SK-N-SH treated with all-trans-retinoic acid at 6 μM for 48 hours (cell line): ENCODE measurements at regions not wholly inside any gene's neighbourhood (a gene's known extent, or its start where the extent isn't known, plus 50 kb on each side); places are given as distances from the start of the nearest gene placed in this dataset.

Source experiments
- ATAC-seq: fragments of 200-7000 bp; cut with Tn5 transposase; 3 replicates; pipeline ENCODE4 v1.9.1; 2020; ENCODE audit warnings: mild to moderate bottlenecking, moderate library complexity
- BACH2 ChIP-seq: fragments of 250-450 bp; sonication (Bioruptor Pico); IDR thresholded peaks from 2 replicates; pipeline ENCODE4 v1.9.0; 2021; ENCODE audit warnings: mild to moderate bottlenecking, borderline replicate concordance
- CSDC2 ChIP-seq: fragments of 250-450 bp; sonication (Bioruptor Pico); IDR thresholded peaks from 2 replicates; pipeline ENCODE4 v1.5.0; 2020; ENCODE audit warnings: mild to moderate bottlenecking, moderate library complexity
- ESRRG ChIP-seq: fragments of 250-450 bp; sonication (Bioruptor Pico); IDR thresholded peaks from 2 replicates; pipeline ENCODE4 v1.6.1; 2021; ENCODE audit warnings: mild to moderate bottlenecking
- ISL1 ChIP-seq: fragments of 250-450 bp; sonication (Bioruptor Pico); IDR thresholded peaks from 2 replicates; pipeline ENCODE4 v2.1.2; 2022; ENCODE audit warnings: mild to moderate bottlenecking, moderate library complexity
- OSR1 ChIP-seq: fragments of 250-450 bp; sonication (Bioruptor Pico); IDR thresholded peaks from 2 replicates; pipeline ENCODE4 v1.8.0; 2022; ENCODE audit warnings: moderate library complexity, mild to moderate bottlenecking, inconsistent platforms
- SNAI2 ChIP-seq: fragments of 250-450 bp; sonication (Bioruptor Pico); IDR thresholded peaks from 2 replicates; pipeline ENCODE4 v1.5.0; 2020; ENCODE audit warnings: mild to moderate bottlenecking, moderate library complexity
- TCF4 ChIP-seq: fragments of 250-450 bp; sonication (Bioruptor Pico); IDR thresholded peaks from 2 replicates; pipeline ENCODE4 v1.8.0; 2021; ENCODE audit warnings: mild to moderate bottlenecking, moderate library complexity, borderline replicate concordance
- TOX ChIP-seq: fragments of 250-450 bp; sonication (Bioruptor Pico); IDR thresholded peaks from 2 replicates; pipeline ENCODE4 v1.8.0; 2021; ENCODE audit warnings: mild to moderate bottlenecking, moderate library complexity, borderline replicate concordance
- ZC3H10 ChIP-seq: fragments of 250-450 bp; sonication (Bioruptor Pico); IDR thresholded peaks from 2 replicates; pipeline ENCODE4 v1.5.1; 2021; ENCODE audit warnings: mild to moderate bottlenecking, moderate library complexity
- ZFP30 ChIP-seq: fragments of 450-650 bp; formaldehyde crosslinking; IDR thresholded peaks from 2 replicates; pipeline ENCODE4 v1.5.0; 2022; ENCODE audit warnings: mild to moderate bottlenecking, moderate library complexity
- ZNF565 ChIP-seq: fragments of 450-650 bp; formaldehyde crosslinking; conservative IDR thresholded peaks from 2 replicates; pipeline ENCODE4 v1.5.0; 2020; ENCODE audit warnings: low read depth, mild to moderate bottlenecking, moderate library complexity
- ZNF70 ChIP-seq: fragments of 450-650 bp; formaldehyde crosslinking; IDR thresholded peaks from 2 replicates; pipeline ENCODE4 v1.5.0; 2020; ENCODE audit warnings: mild to moderate bottlenecking, moderate library complexity
- ZNF8 ChIP-seq: fragments of 450-650 bp; formaldehyde crosslinking; IDR thresholded peaks from 2 replicates; pipeline ENCODE4 v1.5.0; 2020; ENCODE audit warnings: mild to moderate bottlenecking, moderate library complexity
- TF ChIP-seq, protein P1 (sequence below): fragments of 250-450 bp; sonication (Bioruptor Pico); IDR thresholded peaks from 2 replicates; pipeline ENCODE4 v1.8.0; 2020; ENCODE audit warnings: mild to moderate bottlenecking, moderate library complexity, borderline replicate concordance
- TF ChIP-seq, protein P2 (sequence below): fragments of 250-450 bp; sonication (Bioruptor Pico); IDR thresholded peaks from 2 replicates; pipeline ENCODE4 v1.5.1; 2021; ENCODE audit warnings: mild to moderate bottlenecking, moderate library complexity
- TF ChIP-seq, protein P3 (sequence below): fragments of 250-450 bp; sonication (Bioruptor Pico); IDR thresholded peaks from 2 replicates; pipeline ENCODE4 v1.8.0; 2021; ENCODE audit warnings: low read depth, mild to moderate bottlenecking, moderate library complexity, borderline replicate concordance
- TF ChIP-seq, protein P4 (sequence below): fragments of 250-450 bp; sonication (Bioruptor Pico); IDR thresholded peaks from 2 replicates; pipeline ENCODE4 v1.5.0; 2020; ENCODE audit warnings: mild to moderate bottlenecking, moderate library complexity

DNA sequence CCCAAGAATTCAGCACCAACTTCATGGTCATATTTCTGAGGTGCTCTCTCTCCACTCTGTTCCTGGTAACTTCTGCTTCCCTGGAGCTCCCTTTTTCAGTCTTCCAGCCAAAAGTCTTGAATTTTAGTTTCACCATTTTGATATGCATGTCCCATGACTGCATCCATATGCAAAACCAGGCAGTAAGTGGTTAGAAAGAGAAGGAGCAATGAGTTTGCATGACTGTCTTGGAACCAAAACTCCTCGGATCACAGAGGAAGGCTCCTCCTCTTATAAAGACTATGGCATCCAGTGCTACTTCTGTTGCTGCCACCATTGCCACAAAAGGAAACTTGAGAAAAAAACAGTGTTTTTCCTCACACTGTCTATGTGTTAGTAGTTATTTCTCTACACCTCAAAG lies 269.1 kb upstream of the GLI3 start:
- ATAC-seq: no peak
- no peak for TF ChIP-seq ZNF8 (CRISPR knock-in tag)
- TF ChIP-seq, protein P1, sequence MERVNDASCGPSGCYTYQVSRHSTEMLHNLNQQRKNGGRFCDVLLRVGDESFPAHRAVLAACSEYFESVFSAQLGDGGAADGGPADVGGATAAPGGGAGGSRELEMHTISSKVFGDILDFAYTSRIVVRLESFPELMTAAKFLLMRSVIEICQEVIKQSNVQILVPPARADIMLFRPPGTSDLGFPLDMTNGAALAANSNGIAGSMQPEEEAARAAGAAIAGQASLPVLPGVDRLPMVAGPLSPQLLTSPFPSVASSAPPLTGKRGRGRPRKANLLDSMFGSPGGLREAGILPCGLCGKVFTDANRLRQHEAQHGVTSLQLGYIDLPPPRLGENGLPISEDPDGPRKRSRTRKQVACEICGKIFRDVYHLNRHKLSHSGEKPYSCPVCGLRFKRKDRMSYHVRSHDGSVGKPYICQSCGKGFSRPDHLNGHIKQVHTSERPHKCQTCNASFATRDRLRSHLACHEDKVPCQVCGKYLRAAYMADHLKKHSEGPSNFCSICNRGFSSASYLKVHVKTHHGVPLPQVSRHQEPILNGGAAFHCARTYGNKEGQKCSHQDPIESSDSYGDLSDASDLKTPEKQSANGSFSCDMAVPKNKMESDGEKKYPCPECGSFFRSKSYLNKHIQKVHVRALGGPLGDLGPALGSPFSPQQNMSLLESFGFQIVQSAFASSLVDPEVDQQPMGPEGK: no peak
- TF ChIP-seq CSDC2 (CRISPR knock-in tag): no peak
- no peak for TF ChIP-seq TOX
- TF ChIP-seq OSR1 (CRISPR knock-in tag): no peak
- TF ChIP-seq, protein P2, sequence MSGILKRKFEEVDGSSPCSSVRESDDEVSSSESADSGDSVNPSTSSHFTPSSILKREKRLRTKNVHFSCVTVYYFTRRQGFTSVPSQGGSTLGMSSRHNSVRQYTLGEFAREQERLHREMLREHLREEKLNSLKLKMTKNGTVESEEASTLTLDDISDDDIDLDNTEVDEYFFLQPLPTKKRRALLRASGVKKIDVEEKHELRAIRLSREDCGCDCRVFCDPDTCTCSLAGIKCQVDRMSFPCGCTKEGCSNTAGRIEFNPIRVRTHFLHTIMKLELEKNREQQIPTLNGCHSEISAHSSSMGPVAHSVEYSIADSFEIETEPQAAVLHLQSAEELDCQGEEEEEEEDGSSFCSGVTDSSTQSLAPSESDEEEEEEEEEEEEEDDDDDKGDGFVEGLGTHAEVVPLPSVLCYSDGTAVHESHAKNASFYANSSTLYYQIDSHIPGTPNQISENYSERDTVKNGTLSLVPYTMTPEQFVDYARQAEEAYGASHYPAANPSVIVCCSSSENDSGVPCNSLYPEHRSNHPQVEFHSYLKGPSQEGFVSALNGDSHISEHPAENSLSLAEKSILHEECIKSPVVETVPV (CRISPR knock-in tag): no peak
- TF ChIP-seq, protein P3, sequence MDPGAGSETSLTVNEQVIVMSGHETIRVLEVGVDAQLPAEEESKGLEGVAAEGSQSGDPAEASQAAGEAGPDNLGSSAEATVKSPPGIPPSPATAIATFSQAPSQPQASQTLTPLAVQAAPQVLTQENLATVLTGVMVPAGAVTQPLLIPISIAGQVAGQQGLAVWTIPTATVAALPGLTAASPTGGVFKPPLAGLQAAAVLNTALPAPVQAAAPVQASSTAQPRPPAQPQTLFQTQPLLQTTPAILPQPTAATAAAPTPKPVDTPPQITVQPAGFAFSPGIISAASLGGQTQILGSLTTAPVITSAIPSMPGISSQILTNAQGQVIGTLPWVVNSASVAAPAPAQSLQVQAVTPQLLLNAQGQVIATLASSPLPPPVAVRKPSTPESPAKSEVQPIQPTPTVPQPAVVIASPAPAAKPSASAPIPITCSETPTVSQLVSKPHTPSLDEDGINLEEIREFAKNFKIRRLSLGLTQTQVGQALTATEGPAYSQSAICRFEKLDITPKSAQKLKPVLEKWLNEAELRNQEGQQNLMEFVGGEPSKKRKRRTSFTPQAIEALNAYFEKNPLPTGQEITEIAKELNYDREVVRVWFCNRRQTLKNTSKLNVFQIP (CRISPR knock-in tag): no peak
- TF ChIP-seq ZNF565 (CRISPR knock-in tag): no peak
- no peak for TF ChIP-seq ISL1 (CRISPR knock-in tag)

DNA sequence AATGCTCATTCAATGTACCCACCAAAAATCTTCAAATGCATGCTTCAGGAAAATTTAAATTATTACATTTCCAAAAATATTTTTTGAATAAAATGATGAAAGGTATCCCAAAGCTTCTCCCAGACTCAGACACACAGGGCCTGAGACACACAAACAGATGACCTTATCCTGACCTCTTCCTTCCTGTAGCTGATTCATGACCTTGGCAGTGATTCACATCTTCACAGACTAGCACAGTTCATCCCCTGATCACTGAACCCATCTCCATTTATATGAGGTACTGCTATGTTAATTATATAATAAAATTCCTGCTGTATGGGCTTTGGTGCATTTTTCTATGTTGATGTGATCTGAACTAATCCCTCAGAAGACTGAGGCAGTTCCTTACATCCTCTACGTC lies 265.0 kb upstream of the GLI3 start:
- TF ChIP-seq ZC3H10 (CRISPR knock-in tag) (no peak), TCF4 (CRISPR knock-in tag) (no peak), BACH2 (CRISPR knock-in tag) (no peak), TOX (no peak), ZFP30 (CRISPR knock-in tag) (no peak), OSR1 (CRISPR knock-in tag) (no peak), SNAI2 (CRISPR knock-in tag) (no peak)
- TF ChIP-seq, protein P4, sequence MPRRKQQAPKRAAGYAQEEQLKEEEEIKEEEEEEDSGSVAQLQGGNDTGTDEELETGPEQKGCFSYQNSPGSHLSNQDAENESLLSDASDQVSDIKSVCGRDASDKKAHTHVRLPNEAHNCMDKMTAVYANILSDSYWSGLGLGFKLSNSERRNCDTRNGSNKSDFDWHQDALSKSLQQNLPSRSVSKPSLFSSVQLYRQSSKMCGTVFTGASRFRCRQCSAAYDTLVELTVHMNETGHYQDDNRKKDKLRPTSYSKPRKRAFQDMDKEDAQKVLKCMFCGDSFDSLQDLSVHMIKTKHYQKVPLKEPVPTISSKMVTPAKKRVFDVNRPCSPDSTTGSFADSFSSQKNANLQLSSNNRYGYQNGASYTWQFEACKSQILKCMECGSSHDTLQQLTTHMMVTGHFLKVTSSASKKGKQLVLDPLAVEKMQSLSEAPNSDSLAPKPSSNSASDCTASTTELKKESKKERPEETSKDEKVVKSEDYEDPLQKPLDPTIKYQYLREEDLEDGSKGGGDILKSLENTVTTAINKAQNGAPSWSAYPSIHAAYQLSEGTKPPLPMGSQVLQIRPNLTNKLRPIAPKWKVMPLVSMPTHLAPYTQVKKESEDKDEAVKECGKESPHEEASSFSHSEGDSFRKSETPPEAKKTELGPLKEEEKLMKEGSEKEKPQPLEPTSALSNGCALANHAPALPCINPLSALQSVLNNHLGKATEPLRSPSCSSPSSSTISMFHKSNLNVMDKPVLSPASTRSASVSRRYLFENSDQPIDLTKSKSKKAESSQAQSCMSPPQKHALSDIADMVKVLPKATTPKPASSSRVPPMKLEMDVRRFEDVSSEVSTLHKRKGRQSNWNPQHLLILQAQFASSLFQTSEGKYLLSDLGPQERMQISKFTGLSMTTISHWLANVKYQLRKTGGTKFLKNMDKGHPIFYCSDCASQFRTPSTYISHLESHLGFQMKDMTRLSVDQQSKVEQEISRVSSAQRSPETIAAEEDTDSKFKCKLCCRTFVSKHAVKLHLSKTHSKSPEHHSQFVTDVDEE (CRISPR knock-in tag): no peak
- ATAC-seq: no peak

DNA sequence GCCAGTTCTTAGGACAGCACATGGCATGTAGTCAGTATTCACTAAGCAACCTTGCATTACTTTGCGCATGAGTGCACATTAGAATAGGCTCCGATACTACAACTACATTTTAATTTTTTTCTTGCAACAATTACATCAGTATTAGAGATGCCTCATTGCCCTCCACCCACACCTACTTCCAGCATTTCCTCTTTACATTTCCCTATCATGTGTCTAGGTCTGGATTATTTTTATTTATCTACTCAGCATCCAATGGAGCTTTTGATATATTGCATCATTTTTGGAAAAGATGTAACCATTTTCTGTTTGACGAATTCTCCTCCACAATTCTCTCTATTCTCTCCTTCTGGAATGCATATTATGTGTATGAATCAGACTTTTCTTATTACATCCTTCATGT lies 258.2 kb upstream of the GLI3 start:
- no peak for ATAC-seq
- TF ChIP-seq BACH2 (CRISPR knock-in tag) (no peak), ESRRG (CRISPR knock-in tag) (no peak), CSDC2 (CRISPR knock-in tag) (no peak)
- TF ChIP-seq, protein P2 (CRISPR knock-in tag): no peak

DNA sequence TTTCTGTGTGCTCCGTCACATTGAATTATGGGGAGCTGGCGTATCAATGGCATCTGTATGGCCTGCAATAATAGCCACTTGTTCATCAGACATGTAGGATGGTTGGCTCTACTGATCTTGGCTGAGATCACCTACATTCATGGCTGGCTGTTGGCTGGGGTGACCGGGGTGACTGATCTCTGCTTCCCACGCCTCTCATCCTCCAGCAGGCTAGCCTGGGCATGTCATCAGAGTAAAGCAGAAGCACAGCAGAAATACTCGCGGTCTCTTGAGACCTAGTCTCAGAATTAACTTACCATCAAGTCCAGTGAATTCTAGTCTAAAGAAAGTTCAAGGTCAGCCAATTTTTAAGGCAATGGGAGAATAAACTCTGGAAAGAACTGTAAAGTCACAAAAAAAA lies 257.7 kb upstream of the GLI3 start:
- TF ChIP-seq ZNF70 (no peak), CSDC2 (CRISPR knock-in tag) (no peak)
- ATAC-seq: no peak

DNA sequence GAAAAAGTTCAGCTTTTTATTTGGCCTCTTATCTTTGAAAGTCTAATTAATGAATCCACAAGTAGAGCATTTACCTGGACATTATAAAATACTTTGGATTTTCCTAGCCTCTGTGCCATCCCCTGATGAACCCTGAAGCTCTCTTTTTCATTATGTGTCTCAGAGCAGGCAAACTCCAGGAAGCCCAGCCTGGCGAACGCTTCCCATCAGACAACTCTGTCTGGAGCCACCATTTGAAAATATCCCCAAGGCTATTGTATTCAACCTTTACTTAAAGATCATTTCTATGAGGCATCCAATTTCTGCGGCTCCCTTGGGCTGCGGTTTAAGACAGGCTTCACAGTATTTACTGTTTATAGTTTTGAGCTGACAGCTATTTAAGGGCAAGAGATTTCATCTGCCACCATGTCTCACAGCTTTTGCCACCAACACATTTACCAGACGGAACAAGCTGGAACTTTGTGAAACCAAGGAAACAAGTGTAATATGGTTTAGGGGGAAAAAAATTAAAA lies 257.2 kb upstream of the GLI3 start:
- TF ChIP-seq ZNF70: no peak

More for the DNA sequence above, 257.2 kb upstream of the GLI3 start:
- ATAC-seq: no peak
